Thyroid gland (tissue), 4 donors: ENCODE measurements at regions not wholly inside any gene's neighbourhood (a gene's known extent, or its start where the extent isn't known, plus 50 kb on each side); places are given as distances from the start of the nearest gene placed in this dataset.

Experiments used
- DNase-seq, 2 donors: peaks; one replicate each; pipeline ENCODE4 v3.0.0-alpha.2; 2019
- H3K27ac ChIP-seq, 3 donors: fragments of 200-600 bp; sonication (generic); 1 replicate in 2 of 3; 2 replicates in 1 of 3; pipeline ENCODE4 v1.5.1; 2016 to 2019; ENCODE audit warnings: mild to moderate bottlenecking in 1 of 3, moderate library complexity in 1 of 3
- H3K27me3 ChIP-seq: fragments of 200-600 bp; sonication (generic); one replicate; pipeline ENCODE4 v1.5.1; 2019
- H3K36me3 ChIP-seq, 2 donors: fragments of 200-600 bp; sonication (generic); one replicate each; pipeline ENCODE4 v1.5.1; 2016 to 2019
- H3K4me1 ChIP-seq, 2 donors: fragments of 200-600 bp; sonication (generic); one replicate each; pipeline ENCODE4 v1.5.1; 2017 to 2019
- H3K4me3 ChIP-seq, 3 donors: fragments of 200-600 bp; sonication (generic); replicated peaks in 1 of 3; 1 replicate in 2 of 3; 2 replicates in 1 of 3; pipeline ENCODE4 v1.5.1; 2016; ENCODE audit warnings: mild to moderate bottlenecking in 1 of 3
- H3K9me3 ChIP-seq: fragments of 200-600 bp; sonication (generic); one replicate; pipeline ENCODE4 v1.5.1; 2017
- POLR2A ChIP-seq, 2 donors: fragments of 450-650 bp; IDR thresholded peaks; one replicate each; pipeline ENCODE4 v1.6.1; 2017; ENCODE audit warnings: antibody characterized with exemption in 2 of 2, mild to moderate bottlenecking in 2 of 2, moderate library complexity in 1 of 2
- WGBS, 2 donors: methylation state at CpG; one replicate each; pipeline ENCODE4 v1.1.5; 2017; 5-methylcytosine and 5-hydroxymethylcytosine counted together
- intact Hi-C: fragments of 100-400 bp; cut with DNase I; formaldehyde crosslinking; loops from one replicate; pipeline ENCODE4 v1.15.1; 2023
- TF ChIP-seq, protein P1 (sequence below), 6 experiments: fragments of 200-600 bp in 3 of 6; fragments of 450-650 bp in 3 of 6; sonication (generic) in 3 of 6; IDR thresholded peaks; one replicate each; pipeline ENCODE4 v1.5.1; 2016 to 2019; ENCODE audit warnings: antibody characterized with exemption in 6 of 6, mild to moderate bottlenecking in 2 of 6, inconsistent platforms in 1 of 6, moderate library complexity in 1 of 6

DNA sequence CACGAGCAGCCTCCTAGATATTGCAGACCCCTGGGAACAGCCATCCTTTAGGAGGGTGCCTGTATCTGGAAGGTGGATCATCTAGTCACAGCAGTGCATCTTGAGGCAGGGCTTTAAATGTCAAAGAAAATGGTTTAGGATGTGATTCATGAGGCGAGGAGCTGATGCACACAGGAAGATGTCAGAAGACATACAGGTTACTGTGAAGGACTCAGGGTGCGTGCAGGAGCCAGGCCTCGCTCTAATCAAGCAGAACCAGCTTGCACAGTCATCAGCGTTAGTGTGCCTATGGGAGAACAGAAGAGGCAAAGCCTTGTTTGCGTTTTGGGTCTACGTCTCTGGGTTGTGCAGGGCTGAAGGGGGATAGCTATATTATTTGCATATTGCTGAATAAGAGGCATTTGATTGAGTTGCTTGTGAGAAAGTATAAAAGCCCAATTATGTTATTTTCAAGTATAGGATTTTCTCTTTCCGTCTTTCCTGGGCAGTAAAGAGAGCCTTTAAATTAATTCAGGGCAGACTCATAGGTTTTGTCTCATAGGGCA is 77.3 kb upstream of the RPH3A start:
- Histone ChIP-seq H3K9me3 (no peaks in the 10 kb centered on the region), H3K4me1 (no peaks in the 10 kb centered on the region), H3K27ac (no peak overlapping the region), H3K27me3 (no peaks in the 10 kb centered on the region), H3K4me3 (no peak overlapping the region), H3K36me3 (no peaks in the 10 kb centered on the region)
- WGBS, 2 donors, result 79% methylated on average over 8 of the region's 8 CpGs
- no peak for DNase-seq
- intact Hi-C loops, result no loop called here
- TF ChIP-seq POLR2A (IDR thresholded peaks at IDR 0.05), result no peak
- TF ChIP-seq, protein P1, sequence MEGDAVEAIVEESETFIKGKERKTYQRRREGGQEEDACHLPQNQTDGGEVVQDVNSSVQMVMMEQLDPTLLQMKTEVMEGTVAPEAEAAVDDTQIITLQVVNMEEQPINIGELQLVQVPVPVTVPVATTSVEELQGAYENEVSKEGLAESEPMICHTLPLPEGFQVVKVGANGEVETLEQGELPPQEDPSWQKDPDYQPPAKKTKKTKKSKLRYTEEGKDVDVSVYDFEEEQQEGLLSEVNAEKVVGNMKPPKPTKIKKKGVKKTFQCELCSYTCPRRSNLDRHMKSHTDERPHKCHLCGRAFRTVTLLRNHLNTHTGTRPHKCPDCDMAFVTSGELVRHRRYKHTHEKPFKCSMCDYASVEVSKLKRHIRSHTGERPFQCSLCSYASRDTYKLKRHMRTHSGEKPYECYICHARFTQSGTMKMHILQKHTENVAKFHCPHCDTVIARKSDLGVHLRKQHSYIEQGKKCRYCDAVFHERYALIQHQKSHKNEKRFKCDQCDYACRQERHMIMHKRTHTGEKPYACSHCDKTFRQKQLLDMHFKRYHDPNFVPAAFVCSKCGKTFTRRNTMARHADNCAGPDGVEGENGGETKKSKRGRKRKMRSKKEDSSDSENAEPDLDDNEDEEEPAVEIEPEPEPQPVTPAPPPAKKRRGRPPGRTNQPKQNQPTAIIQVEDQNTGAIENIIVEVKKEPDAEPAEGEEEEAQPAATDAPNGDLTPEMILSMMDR (IDR thresholded peaks at IDR 0.05), result no peak

DNA sequence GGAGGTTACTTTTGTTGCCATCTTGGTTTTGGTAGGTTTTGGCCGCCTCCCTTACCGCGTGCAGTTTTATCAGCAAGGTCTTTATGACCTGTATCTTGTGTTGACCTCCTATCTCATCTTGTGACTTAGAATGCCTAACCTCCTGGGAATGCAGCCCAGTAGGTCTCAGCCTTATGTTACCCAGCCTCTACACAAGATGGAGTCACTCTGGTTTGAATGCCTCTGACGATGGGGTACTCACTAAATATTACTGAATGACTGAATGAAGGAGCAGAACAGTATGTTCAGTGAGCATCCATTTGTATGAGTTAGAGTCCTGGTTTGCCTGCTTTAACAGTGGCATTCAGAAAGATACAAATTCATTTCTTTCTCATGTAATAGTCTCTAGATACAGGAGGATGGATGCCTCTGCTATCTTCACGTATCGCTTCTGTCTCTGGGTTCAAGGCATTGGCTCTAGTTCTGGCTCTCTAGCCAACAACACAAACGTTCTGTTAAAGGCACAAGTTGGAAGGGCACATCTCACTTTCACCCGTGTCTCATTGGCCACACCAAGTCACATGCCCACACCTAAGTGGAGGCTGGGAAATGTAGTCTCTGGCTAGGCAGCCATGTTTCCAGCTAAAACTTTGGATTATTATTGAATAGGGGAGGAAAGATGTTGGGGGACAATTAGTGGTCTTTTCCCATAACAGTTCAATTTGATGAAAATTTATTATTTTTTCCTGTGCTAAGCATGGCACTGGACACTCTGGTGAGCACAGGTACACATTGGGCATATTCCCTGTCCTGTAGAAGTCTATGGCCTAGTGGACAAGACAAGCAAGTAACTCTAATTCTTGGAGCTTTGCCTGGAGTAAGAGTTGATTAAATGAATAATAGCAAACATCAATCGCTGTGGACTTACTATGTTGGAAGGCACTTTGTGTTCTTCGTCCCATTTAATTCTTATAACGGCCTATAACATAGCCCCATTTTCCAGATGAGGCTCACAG is 75.2 kb upstream of the RPH3A start:
- 73 to 74% methylated on average over 11 of the region's 11 CpGs for WGBS, 2 donors
- Histone ChIP-seq H3K27ac (no peak overlapping the region), H3K27me3 (no peaks in the 10 kb centered on the region), H3K9me3 (no peaks in the 10 kb centered on the region), H3K4me1 (no peaks in the 10 kb centered on the region), H3K4me3 (no peak overlapping the region), H3K36me3 (no peaks in the 10 kb centered on the region)
- intact Hi-C loops, result no loop called here
- DNase-seq, result no peak
- TF ChIP-seq, protein P1 (IDR thresholded peaks at IDR 0.05), result no peak
- no peak for TF ChIP-seq POLR2A (IDR thresholded peaks at IDR 0.05)

DNA sequence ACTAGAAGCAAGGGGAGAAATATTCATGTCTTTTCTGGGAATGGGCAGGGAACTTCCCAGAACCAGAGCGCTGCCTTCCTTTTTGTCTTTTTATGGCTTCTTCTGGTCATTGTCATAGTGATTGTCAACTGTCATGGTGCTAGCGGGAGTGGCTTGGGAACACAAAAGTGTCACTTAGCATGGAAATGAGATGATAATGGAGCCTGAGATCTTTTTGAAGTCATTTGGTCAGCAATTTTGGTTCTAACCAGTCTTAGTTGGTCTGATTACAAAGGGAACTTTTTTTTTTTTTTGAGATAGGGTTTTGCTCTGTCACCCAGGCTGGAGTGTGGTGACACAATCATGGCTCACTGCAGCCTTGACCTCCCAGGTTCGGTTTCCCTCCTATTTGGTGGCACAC is 62.7 kb upstream of the RPH3A start:
- Histone ChIP-seq H3K4me3 (no peak overlapping the region), H3K36me3 (no peaks in the 10 kb centered on the region), H3K4me1 (no peaks in the 10 kb centered on the region), H3K9me3 (no peaks in the 10 kb centered on the region), H3K27me3 (no peaks in the 10 kb centered on the region), H3K27ac (no peak overlapping the region)
- intact Hi-C loops, result no loop called here
- 86 to 89% methylated on average over 3 of the region's 3 CpGs for WGBS, 2 donors
- TF ChIP-seq, protein P1 (IDR thresholded peaks at IDR 0.05), result no peak
- TF ChIP-seq POLR2A (IDR thresholded peaks at IDR 0.05), result no peak
- DNase-seq, result no peak

- no peak for TF ChIP-seq POLR2A (IDR thresholded peaks at IDR 0.05)
- TF ChIP-seq, protein P1 (IDR thresholded peaks at IDR 0.05), result no peak
- no peak overlapping the region for H3K27ac ChIP-seq
- 66 to 70% methylated on average over 12 of the region's 12 CpGs for WGBS, 2 donors
Observed at GRCh38 chr12:112734859-112735695, 56.5 kb upstream of the RPH3A start.

More at GRCh38 chr12:112734859-112735695, 56.5 kb upstream of the RPH3A start:
- Histone ChIP-seq H3K27me3 (no peaks in the 10 kb centered on the region), H3K9me3 (no peaks in the 10 kb centered on the region), H3K36me3 (no peaks in the 10 kb centered on the region), H3K4me3 (no peak overlapping the region), H3K4me1 (no peaks in the 10 kb centered on the region)
- intact Hi-C loops, result no loop called here
- no peak for DNase-seq
